ENCODE measurements at regions not wholly inside any gene's neighbourhood (a gene's known extent, or its start where the extent isn't known, plus 50 kb on each side); places are given as distances from the start of the nearest gene placed in this dataset.

DNA sequence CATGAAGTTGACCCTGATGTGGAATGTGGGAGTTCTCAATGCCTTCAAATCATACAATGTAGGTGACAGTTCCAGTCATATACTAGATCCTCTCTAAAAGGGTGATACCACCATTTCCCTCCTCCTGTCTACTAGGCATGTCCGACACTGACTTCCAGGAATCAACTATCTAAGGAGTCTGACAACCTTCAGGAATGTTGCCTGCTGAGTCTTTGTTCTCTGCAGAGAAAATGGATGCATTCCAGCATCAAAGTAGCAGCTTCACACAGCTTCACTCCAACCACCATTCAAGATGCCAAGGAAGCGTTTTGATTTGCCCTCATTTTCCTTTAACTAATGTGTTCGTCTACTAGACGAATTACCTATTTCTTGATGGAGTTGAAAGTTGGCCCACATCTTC is 530.2 kb downstream of the EBF1 start:
- no peaks in the 10 kb centered on the region for H3K27me3 ChIP-seq (replicated peaks; ENCODE audit: control insufficient read depth, insufficient read depth, low read length)
- DNase-seq (ENCODE audit: extremely low read depth, insufficient read length), result no peak
- no peaks in the 10 kb centered on the region for H3K36me3 ChIP-seq (ENCODE audit: control insufficient read depth, insufficient read depth, low read length)
- no peak overlapping the region for H3K4me3 ChIP-seq (replicated peaks; ENCODE audit: low read depth, low read length)
- no peak for TF ChIP-seq CTCF (IDR thresholded peaks at IDR 0.05; ENCODE audit: insufficient read depth, low read length, poor library complexity, severe bottlenecking)

DNA sequence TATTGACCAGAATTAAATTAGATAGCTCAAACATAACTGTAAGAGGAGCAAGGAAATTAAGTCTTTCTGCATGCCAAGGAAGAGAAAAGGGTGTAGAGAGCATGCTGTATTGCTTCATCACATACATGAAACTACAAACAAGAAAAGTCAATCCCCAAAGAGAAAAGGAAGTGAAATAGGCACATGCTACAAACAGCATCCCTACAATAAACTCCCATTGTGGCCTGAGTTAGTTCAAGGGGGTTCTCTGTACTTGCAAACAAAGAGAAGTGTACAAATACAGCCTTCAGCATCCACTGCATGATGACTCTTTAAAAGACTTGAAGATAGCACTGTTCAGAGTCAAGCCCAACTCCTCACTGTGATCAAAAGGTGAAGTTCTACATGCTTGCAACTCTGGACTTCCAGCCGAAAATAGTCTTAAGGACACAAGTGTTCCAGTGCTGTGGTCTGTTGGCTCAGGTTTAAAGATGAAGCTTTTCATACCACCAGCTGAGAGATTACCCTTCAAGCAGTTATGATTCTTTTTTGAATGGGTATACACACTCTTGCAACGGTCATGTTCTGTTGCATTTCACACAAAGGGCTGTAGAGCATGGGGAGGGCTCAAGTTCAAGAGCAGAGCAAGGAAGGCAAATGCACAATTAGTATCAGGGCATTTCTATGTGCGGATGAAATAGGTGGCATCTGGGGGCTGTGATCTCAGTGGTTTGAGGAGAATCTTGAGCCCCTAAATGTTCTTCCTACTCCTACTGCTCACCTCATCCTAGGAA is 534.5 kb downstream of the EBF1 start:
- no peak overlapping the region for H3K4me3 ChIP-seq (replicated peaks; ENCODE audit: low read depth, low read length)
- TF ChIP-seq CTCF (IDR thresholded peaks at IDR 0.05; ENCODE audit: insufficient read depth, low read length, poor library complexity, severe bottlenecking), result no peak
- no peaks in the 10 kb centered on the region; the same call in 1 of the 2 replicates for H3K27me3 ChIP-seq (replicated peaks; ENCODE audit: control insufficient read depth, insufficient read depth, low read length)
- no peaks in the 10 kb centered on the region for H3K36me3 ChIP-seq (ENCODE audit: control insufficient read depth, insufficient read depth, low read length)
- peak; percentile 33 for DNase-seq (ENCODE audit: extremely low read depth, insufficient read length)

- no peak for TF ChIP-seq CTCF (IDR thresholded peaks at IDR 0.05; ENCODE audit: insufficient read depth, low read length, poor library complexity, severe bottlenecking)
- Histone ChIP-seq H3K4me3 (replicated peaks; ENCODE audit: low read depth, low read length) (no peak overlapping the region), H3K36me3 (ENCODE audit: control insufficient read depth, insufficient read depth, low read length) (no peaks in the 10 kb centered on the region), H3K27me3 (replicated peaks; ENCODE audit: control insufficient read depth, insufficient read depth, low read length) (no peaks in the 10 kb centered on the region; the same call in 1 of the 2 replicates)
- no peak for DNase-seq (ENCODE audit: extremely low read depth, insufficient read length)
These were observed 535.8 kb downstream of the EBF1 start for GRCh38 chr5:158563760-158564390.

DNA sequence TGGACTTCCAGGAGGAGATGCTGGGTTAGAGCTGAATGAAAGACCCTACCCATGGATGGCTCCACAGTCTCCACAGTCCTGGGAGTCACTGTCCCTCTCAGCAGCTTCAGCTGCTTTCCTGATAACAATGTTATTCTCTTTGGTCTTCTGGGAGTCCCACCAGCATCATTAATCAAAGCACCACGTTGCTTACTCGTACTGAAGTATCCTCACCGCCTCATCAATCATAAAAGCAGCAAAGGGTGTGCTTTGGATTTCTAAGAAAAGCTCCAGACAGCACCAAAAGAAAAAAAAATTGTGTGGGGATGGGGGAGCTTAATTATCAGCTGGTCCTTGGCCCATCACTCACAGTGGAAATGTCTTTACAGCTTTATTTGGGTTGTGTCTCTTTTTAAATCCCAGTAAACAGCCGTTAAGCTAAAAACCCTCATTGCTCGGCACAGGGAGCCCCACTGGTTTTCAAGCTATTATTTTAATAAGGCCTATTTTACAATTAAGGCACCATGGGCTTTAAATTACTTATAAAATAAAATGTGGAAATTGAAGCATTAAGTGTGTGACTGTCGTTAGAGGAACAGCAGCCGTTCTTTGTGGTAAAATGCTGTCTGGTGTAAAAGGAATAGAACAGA is 538.0 kb downstream of the EBF1 start:
- H3K4me3 ChIP-seq (replicated peaks; ENCODE audit: low read depth, low read length), result no peak overlapping the region
- DNase-seq (ENCODE audit: extremely low read depth, insufficient read length), result no peak
- H3K27me3 ChIP-seq (replicated peaks; ENCODE audit: control insufficient read depth, insufficient read depth, low read length), result no peaks in the 10 kb centered on the region; the same call in 1 of the 2 replicates
- no peak for TF ChIP-seq CTCF (IDR thresholded peaks at IDR 0.05; ENCODE audit: insufficient read depth, low read length, poor library complexity, severe bottlenecking)
- H3K36me3 ChIP-seq (ENCODE audit: control insufficient read depth, insufficient read depth, low read length), result no peaks in the 10 kb centered on the region

- no peak for TF ChIP-seq CTCF (IDR thresholded peaks at IDR 0.05; ENCODE audit: insufficient read depth, low read length, poor library complexity, severe bottlenecking)
- Histone ChIP-seq H3K27me3 (replicated peaks; ENCODE audit: control insufficient read depth, insufficient read depth, low read length) (no peaks in the 10 kb centered on the region; the same call in 1 of the 2 replicates), H3K4me3 (replicated peaks; ENCODE audit: low read depth, low read length) (peak overlapping the region; percentile 25; the same call in 1 of the 2 replicates), H3K36me3 (ENCODE audit: control insufficient read depth, insufficient read depth, low read length) (no peaks in the 10 kb centered on the region)
- DNase-seq (ENCODE audit: extremely low read depth, insufficient read length), result peak; percentile 79
These were observed 539.5 kb downstream of the EBF1 start for GRCh38 chr5:158560170-158560569.

All from GM06990 (cell line).